Aorta (tissue), 5 donors: ENCODE measurements at regions not wholly inside any gene's neighbourhood (a gene's known extent, or its start where the extent isn't known, plus 50 kb on each side); places are given as distances from the start of the nearest gene placed in this dataset.
"Not testable (repeated sequence)": the region's sequence is repeated elsewhere in the genome, so short reads cannot be mapped to it uniquely, and the experiment has no call there.

Experiments used
- ATAC-seq: fragments of 200-7000 bp; cut with Tn5 transposase; one replicate; pipeline ENCODE4 v1.9.1; 2022; ENCODE audit warnings: moderate library complexity; ENCODE audit not compliant: low FRiP score
- DNase-seq, 2 donors: peaks; one replicate each; pipeline ENCODE4 v3.0.0-alpha.2; 2020
- H3K27ac ChIP-seq, 2 donors: one replicate each; pipeline ENCODE4 v1.5.1; 2013; ENCODE audit warnings: low read length in 2 of 2, mild to moderate bottlenecking in 2 of 2, moderate library complexity in 2 of 2, control low read depth in 1 of 2, inconsistent platforms in 1 of 2, low read depth in 1 of 2
- H3K27me3 ChIP-seq, 2 donors: one replicate each; pipeline ENCODE4 v1.6.1; 2013; ENCODE audit warnings: control low read depth in 1 of 2, low read length in 1 of 2, mild to moderate bottlenecking in 1 of 2, moderate library complexity in 1 of 2; ENCODE audit not compliant: insufficient read depth in 2 of 2, control insufficient read depth in 1 of 2
- H3K36me3 ChIP-seq, 2 donors: one replicate each; pipeline ENCODE4 v1.6.1; 2013; ENCODE audit warnings: control low read depth in 1 of 2, low read length in 1 of 2, mild to moderate bottlenecking in 1 of 2; ENCODE audit not compliant: insufficient read depth in 2 of 2, control insufficient read depth in 1 of 2
- H3K4me1 ChIP-seq, 2 donors: one replicate each; pipeline ENCODE4 v1.6.1; 2013; ENCODE audit warnings: low read length in 2 of 2, control low read depth in 1 of 2, mild to moderate bottlenecking in 1 of 2, moderate library complexity in 1 of 2; ENCODE audit not compliant: insufficient read depth in 2 of 2, control insufficient read depth in 1 of 2
- H3K4me3 ChIP-seq, 2 donors: one replicate each; pipeline ENCODE4 v1.5.1; 2013; ENCODE audit warnings: low read length in 2 of 2, control low read depth in 1 of 2, mild to moderate bottlenecking in 1 of 2
- H3K9me3 ChIP-seq: one replicate; pipeline ENCODE4 v1.6.1; 2013; ENCODE audit warnings: mild to moderate bottlenecking, low read length; ENCODE audit not compliant: control insufficient read depth
- WGBS, 2 donors: extraction: QIAGEN DNeasy Blood & Tissue Kit; methylation state at CpG; one replicate each; pipeline ENCODE4 v1.1.7; 2013; 5-methylcytosine and 5-hydroxymethylcytosine counted together
- intact Hi-C, 2 donors: fragments of 100-400 bp; cut with DNase I; formaldehyde crosslinking; loops; one replicate each; pipeline versions ENCODE4 v1.14.2 to v1.15.0; 2022
- donor health status: healthy with polysubstance abuse.
- donor health status: Bipolar disorder and iron deficiency.
- donor health status: DM: no; HTN: no; CAD: no.
- donor health status: DM: no; HTN: no; CAD: no.
- donor health status: DM: yes; HTN: yes; CAD: no.

GRCh38 chr1:81738875-81739274 lies 61.9 kb upstream of the ADGRL2 start:
- Histone ChIP-seq H3K36me3 (no peaks in the 10 kb centered on the region), H3K27ac (peak overlapping the region in 1 of 2 donors; percentile 16), H3K9me3 (no peaks in the 10 kb centered on the region), H3K4me3 (no peak overlapping the region), H3K27me3 (no peaks in the 10 kb centered on the region), H3K4me1 (peaks cover 2 to 6% of the 10 kb centered on the region in 2 donors)
- intact Hi-C loops, result no loop called here
- no peak for DNase-seq
- ATAC-seq, result no peak
- WGBS, 2 donors, result 82 to 84% methylated on average over 1 of the region's 1 CpG

GRCh38 chr1:81733480-81733879 lies 67.3 kb upstream of the ADGRL2 start:
- H3K27ac ChIP-seq, result no peak overlapping the region
- intact Hi-C loops, result no loop called here
- H3K9me3 ChIP-seq, result no peaks in the 10 kb centered on the region
- H3K27me3 ChIP-seq, result no peaks in the 10 kb centered on the region
- DNase-seq (no peak), ATAC-seq (no peak)
- no peaks in the 10 kb centered on the region for H3K4me1 ChIP-seq
- 96 to 97% methylated on average over 2 of the region's 2 CpGs for WGBS, 2 donors
- no peak overlapping the region for H3K4me3 ChIP-seq
- H3K36me3 ChIP-seq, result no peaks in the 10 kb centered on the region

- H3K4me3 ChIP-seq, result no peak overlapping the region
- ATAC-seq (no peak), DNase-seq (no peak)
- H3K9me3 ChIP-seq, result no peaks in the 10 kb centered on the region
- no peak overlapping the region for H3K27ac ChIP-seq
- intact Hi-C loops, result no loop called here
- no peaks in the 10 kb centered on the region for H3K27me3 ChIP-seq
- H3K36me3 ChIP-seq, result no peaks in the 10 kb centered on the region
- no peaks in the 10 kb centered on the region for H3K4me1 ChIP-seq
Measured at GRCh38 chr1:81731989-81732388, 68.7 kb upstream of the ADGRL2 start.

- intact Hi-C loops, result no loop called here
- 98 to 99% methylated on average over 1 of the region's 1 CpG for WGBS, 2 donors
Measured at GRCh38 chr1:81730881-81731280, 69.9 kb upstream of the ADGRL2 start.

GRCh38 chr1:81730299-81730698 lies 70.4 kb upstream of the ADGRL2 start:
- H3K27ac ChIP-seq, H3K9me3 ChIP-seq, intact Hi-C loops, ATAC-seq, H3K4me3 ChIP-seq, H3K4me1 ChIP-seq, H3K36me3 ChIP-seq, H3K27me3 ChIP-seq, DNase-seq: not testable (repeated sequence)
- 84 to 88% methylated on average over 7 of the region's 7 CpGs for WGBS, 2 donors

More at GRCh38 chr1:81730881-81731280, 69.9 kb upstream of the ADGRL2 start:
- no peak for DNase-seq
- no peak overlapping the region for H3K4me3 ChIP-seq
- no peaks in the 10 kb centered on the region for H3K27me3 ChIP-seq
- H3K4me1 ChIP-seq, result no peaks in the 10 kb centered on the region
- no peaks in the 10 kb centered on the region for H3K9me3 ChIP-seq
- no peak overlapping the region for H3K27ac ChIP-seq
- H3K36me3 ChIP-seq, result no peaks in the 10 kb centered on the region
- no peak for ATAC-seq

GRCh38 chr1:81729818-81730217 lies 70.9 kb upstream of the ADGRL2 start:
- H3K9me3 ChIP-seq, result no peaks in the 10 kb centered on the region
- no peaks in the 10 kb centered on the region for H3K36me3 ChIP-seq
- WGBS, 2 donors, result 78 to 96% methylated on average over 2 of the region's 2 CpGs
- H3K27me3 ChIP-seq, result no peaks in the 10 kb centered on the region
- H3K4me3 ChIP-seq, result no peak overlapping the region
- no peak for ATAC-seq
- no peak overlapping the region for H3K27ac ChIP-seq
- intact Hi-C loops, result no loop called here
- no peaks in the 10 kb centered on the region for H3K4me1 ChIP-seq
- no peak for DNase-seq

- intact Hi-C loops, result no loop called here
- H3K4me1 ChIP-seq, result no peaks in the 10 kb centered on the region
- H3K9me3 ChIP-seq, result no peaks in the 10 kb centered on the region
- ATAC-seq (no peak), DNase-seq (no peak)
- no peak overlapping the region for H3K4me3 ChIP-seq
- no peaks in the 10 kb centered on the region for H3K36me3 ChIP-seq
- H3K27ac ChIP-seq, result no peak overlapping the region
- no peaks in the 10 kb centered on the region for H3K27me3 ChIP-seq
Measured at GRCh38 chr1:81729239-81729638, 71.5 kb upstream of the ADGRL2 start.

GRCh38 chr1:81725823-81726222 lies 74.9 kb upstream of the ADGRL2 start:
- no peak for DNase-seq
- Histone ChIP-seq H3K9me3 (no peaks in the 10 kb centered on the region), H3K4me1 (no peaks in the 10 kb centered on the region), H3K27ac (no peak overlapping the region), H3K36me3 (no peaks in the 10 kb centered on the region), H3K27me3 (no peaks in the 10 kb centered on the region), H3K4me3 (no peak overlapping the region)
- WGBS, 2 donors, result 95% methylated on average over 8 of the region's 8 CpGs
- intact Hi-C loops, result no loop called here
- ATAC-seq, result no peak

GRCh38 chr1:81722631-81723328 lies 78.0 kb upstream of the ADGRL2 start:
- H3K27me3 ChIP-seq, H3K36me3 ChIP-seq, DNase-seq, H3K4me1 ChIP-seq, intact Hi-C loops, ATAC-seq, H3K27ac ChIP-seq, H3K9me3 ChIP-seq, H3K4me3 ChIP-seq: not testable (repeated sequence)
- WGBS, 2 donors, result 86 to 91% methylated on average over 6 of the region's 6 CpGs
